Fibroblast of lung (primary cell): ENCODE measurements at regions not wholly inside any gene's neighbourhood (a gene's known extent, or its start where the extent isn't known, plus 50 kb on each side); places are given as distances from the start of the nearest gene placed in this dataset.

Experiments
- CTCF ChIP-seq, 2 donors: IDR thresholded peaks in 1 of 2; conservative IDR thresholded peaks in 1 of 2; 1 replicate in 1 of 2; 2 replicates in 1 of 2; pipeline ENCODE4 v1.5.1; 2011 to 2012; ENCODE audit warnings: low read length in 2 of 2, control low read depth in 1 of 2, inconsistent platforms in 1 of 2, low read depth in 1 of 2, mild to moderate bottlenecking in 1 of 2
- EZH2 ChIP-seq: IDR thresholded peaks from 2 replicates; pipeline ENCODE4 v1.5.1; 2012; ENCODE audit warnings: low read length, control low read depth, mild to moderate bottlenecking; ENCODE audit errors: missing control alignments

GRCh38 chr12:91241756-91242155 is 59.1 kb upstream of the DCN start:
- TF ChIP-seq CTCF (conservative IDR thresholded peaks at IDR 0.05 in 1 of 2, IDR thresholded peaks at IDR 0.05 in 1 of 2; ENCODE audit: low read depth in 1 of 2, low read length in 2 of 2): no peak
- no peak for TF ChIP-seq EZH2
